HCT116 (cell line): ENCODE measurements at regions not wholly inside any gene's neighbourhood (a gene's known extent, or its start where the extent isn't known, plus 50 kb on each side); places are given as distances from the start of the nearest gene placed in this dataset.

Experiments used
- ATAC-seq: fragments of 200-7000 bp; cut with Tn5 transposase; 2 replicates; pipeline ENCODE4 v1.9.1; 2020; ENCODE audit warnings: mild to moderate bottlenecking, moderate library complexity
- BruUV-seq: library from RNA; stranded (reverse); fragments of 400-500 nt; replicated peaks from 2 replicates; lab custom pipeline; 2021; lab: Mats Ljungman, UMichigan
- CTCF ChIA-PET: fragments of 300-600 bp; sonication (Branson Sonifier 250); formaldehyde crosslinking; loops from one replicate; lab custom pipeline; 2021; ENCODE audit warnings: antibody characterized with exemption; lab: Charles Lee
- POLR2A ChIA-PET: fragments of 300-600, 350-600 bp; sonication (Branson Sonifier 250); formaldehyde crosslinking; loops from one replicate; lab custom pipeline; 2021; ENCODE audit warnings: antibody characterized with exemption; lab: Charles Lee
- RAD21 ChIA-PET, 2 experiments: fragments of 300-600 bp; sonication (Branson Sonifier 250); formaldehyde crosslinking; loops; one replicate each; lab custom pipeline; 2023; ENCODE audit warnings: low total read pairs in 2 of 2; ENCODE audit not compliant: uncharacterized antibody in 2 of 2, unreplicated experiment in 2 of 2, low non-redundant PET in 1 of 2; lab: Charles Lee
- DNase-seq: peaks from one replicate; pipeline ENCODE4 v3.0.0-alpha.2; 2010; ENCODE audit warnings: low read depth, low spot score
- H2AFZ ChIP-seq: fragments of 200-600 bp; shearing (Covaris generic), sonication (generic); 2 replicates; pipeline ENCODE4 v1.6.1; 2017; ENCODE audit warnings: low read depth, mixed run types, mixed read lengths, antibody characterized with exemption, low read length; ENCODE audit not compliant: poor library complexity, severe bottlenecking
- H3K27ac ChIP-seq: 2 replicates; pipeline ENCODE4 v1.5.1; 2012; ENCODE audit warnings: low read depth, low read length
- H3K27me3 ChIP-seq: fragments of 200-600 bp; sonication (generic); 2 replicates; pipeline ENCODE4 v1.6.1; 2016; ENCODE audit warnings: mixed run types, low read length, mixed read lengths; ENCODE audit not compliant: insufficient read depth
- H3K36me3 ChIP-seq, 2 experiments: fragments of 200-500 bp in 1 of 2; fragments of 200-600 bp in 1 of 2; sonication (Bioruptor generic) in 1 of 2; sonication (generic) in 1 of 2; 2 replicates each; pipeline versions ENCODE4 v1.5.1 to v1.6.1; 2014 to 2016; ENCODE audit warnings: low read length in 2 of 2, inconsistent platforms in 1 of 2, mixed read lengths in 1 of 2, mixed run types in 1 of 2; ENCODE audit not compliant: insufficient read depth in 2 of 2, control insufficient read depth in 1 of 2
- H3K4me1 ChIP-seq, 2 experiments: fragments of 200-600 bp in 1 of 2; sonication (generic) in 1 of 2; 2 replicates each; pipeline versions ENCODE4 v1.5.1 to v1.6.1; 2012 to 2017; ENCODE audit warnings: low read length in 2 of 2, inconsistent platforms in 1 of 2, mild to moderate bottlenecking in 1 of 2, mixed read lengths in 1 of 2, mixed run types in 1 of 2, moderate library complexity in 1 of 2; ENCODE audit not compliant: insufficient read depth in 2 of 2, control insufficient read depth in 1 of 2
- H3K4me2 ChIP-seq: fragments of 200-600 bp; sonication (generic); 2 replicates; pipeline ENCODE4 v1.6.1; 2017; ENCODE audit warnings: mixed run types, low read length, mixed read lengths
- H3K4me3 ChIP-seq, 2 experiments: fragments of 200-600 bp in 1 of 2; sonication (generic) in 1 of 2; replicated peaks in 1 of 2; 2 replicates each; pipeline ENCODE4 v1.5.1; 2011 to 2016; ENCODE audit warnings: low read length in 2 of 2, control low read depth in 1 of 2, low read depth in 1 of 2, mild to moderate bottlenecking in 1 of 2, mixed read lengths in 1 of 2, mixed run types in 1 of 2
- H3K79me2 ChIP-seq: fragments of 200-600 bp; sonication (generic); 2 replicates; pipeline ENCODE4 v1.6.1; 2017; ENCODE audit warnings: mild to moderate bottlenecking, mixed run types, low read length, moderate library complexity, mixed read lengths; ENCODE audit not compliant: insufficient read depth
- H3K9ac ChIP-seq: fragments of 200-600 bp; sonication (generic); 2 replicates; pipeline ENCODE4 v1.6.1; 2016; ENCODE audit warnings: low read length, mixed read lengths
- H3K9me2 ChIP-seq: fragments of 200-600 bp; sonication (generic), shearing (Covaris generic); 2 replicates; pipeline ENCODE4 v1.6.1; 2017; ENCODE audit warnings: mixed run types, mild to moderate bottlenecking, moderate library complexity; ENCODE audit not compliant: insufficient read depth
- H3K9me3 ChIP-seq, 2 experiments: fragments of 200-500 bp in 1 of 2; fragments of 200-600 bp in 1 of 2; sonication (Bioruptor generic) in 1 of 2; sonication (generic) in 1 of 2; 2 replicates each; pipeline ENCODE4 v1.6.1; 2014 to 2017; ENCODE audit warnings: low read length in 2 of 2, mixed read lengths in 2 of 2, inconsistent platforms in 1 of 2, low read depth in 1 of 2, mild to moderate bottlenecking in 1 of 2, mixed run types in 1 of 2, moderate library complexity in 1 of 2; ENCODE audit not compliant: control insufficient read depth in 1 of 2, insufficient read depth in 1 of 2
- H4K20me1 ChIP-seq: fragments of 200-600 bp; sonication (generic), shearing (Covaris generic); 2 replicates; pipeline ENCODE4 v1.6.1; 2017; ENCODE audit warnings: mixed run types, mild to moderate bottlenecking, moderate library complexity; ENCODE audit not compliant: insufficient read depth
- EGR1 ChIP-seq: IDR thresholded peaks from 2 replicates; pipeline ENCODE4 v1.6.1; 2012; ENCODE audit warnings: low read depth
- JUND ChIP-seq: IDR thresholded peaks from 2 replicates; pipeline ENCODE4 v1.6.1; 2012
- POLR2AphosphoS5 ChIP-seq: IDR thresholded peaks from 2 replicates; pipeline ENCODE4 v1.6.1; 2011; ENCODE audit warnings: mild to moderate bottlenecking, low read depth, low read length, moderate library complexity
- SIN3A ChIP-seq: IDR thresholded peaks from 2 replicates; pipeline ENCODE4 v1.6.1; 2012; ENCODE audit warnings: low read depth
- SP1 ChIP-seq: IDR thresholded peaks from 2 replicates; pipeline ENCODE4 v1.6.1; 2012; ENCODE audit warnings: low read depth
- YY1 ChIP-seq: IDR thresholded peaks from 2 replicates; pipeline ENCODE4 v1.6.1; 2011; ENCODE audit warnings: low read length, low read depth, moderate library complexity, mild to moderate bottlenecking; ENCODE audit not compliant: insufficient replicate concordance; ENCODE audit errors: extremely low read depth
- ZNF274 ChIP-seq: fragments of 200-500 bp; sonication (Bioruptor generic); IDR thresholded peaks from 2 replicates; pipeline ENCODE4 v1.6.1; 2014; ENCODE audit warnings: mild to moderate bottlenecking, low read depth, low read length, inconsistent platforms
- intact Hi-C: fragments of 100-400 bp; cut with micrococcal nuclease; formaldehyde crosslinking; loops from 2 replicates; pipeline ENCODE4 v1.10.0; 2022
- TF ChIP-seq, protein P1 (sequence below): IDR thresholded peaks from 2 replicates; pipeline ENCODE4 v1.6.1; 2012; ENCODE audit warnings: low read depth
- TF ChIP-seq, protein P2 (sequence below): IDR thresholded peaks from 2 replicates; pipeline ENCODE4 v1.6.1; 2012
- TF ChIP-seq, protein P3 (sequence below), 3 experiments: fragments of 200-600 bp in 1 of 3; sonication (generic) in 1 of 3; IDR thresholded peaks in 2 of 3; conservative IDR thresholded peaks in 1 of 3; 2 replicates each; pipeline ENCODE4 v1.5.1; 2012 to 2017; ENCODE audit warnings: low read depth in 2 of 3, low read length in 2 of 3, antibody characterized with exemption in 1 of 3, borderline replicate concordance in 1 of 3, control low read depth in 1 of 3, mild to moderate bottlenecking in 1 of 3, mixed read lengths in 1 of 3, mixed run types in 1 of 3, moderate library complexity in 1 of 3; ENCODE audit not compliant: insufficient read depth in 1 of 3

DNA sequence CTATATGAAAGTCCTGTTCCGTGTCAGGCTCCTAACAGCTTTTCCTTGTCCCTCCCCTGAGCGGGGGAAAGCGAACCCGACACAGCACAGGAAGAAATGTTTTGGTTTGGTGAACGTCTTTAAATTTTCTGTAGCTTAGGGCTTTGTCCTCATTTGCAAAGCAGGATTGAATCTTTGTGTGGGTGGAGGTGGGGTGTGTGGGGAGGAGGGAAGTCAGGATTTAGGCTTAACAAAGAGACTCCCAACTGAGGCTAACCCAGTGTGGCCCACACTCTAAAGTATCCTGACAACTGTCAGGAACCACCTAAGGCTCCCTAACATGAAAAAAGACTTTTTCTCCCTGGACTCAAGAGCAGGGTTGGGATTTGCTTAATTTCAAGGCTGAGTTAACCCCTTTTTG lies 376.2 kb upstream of the C1orf174 start (continued):
- TF ChIP-seq, protein P1, sequence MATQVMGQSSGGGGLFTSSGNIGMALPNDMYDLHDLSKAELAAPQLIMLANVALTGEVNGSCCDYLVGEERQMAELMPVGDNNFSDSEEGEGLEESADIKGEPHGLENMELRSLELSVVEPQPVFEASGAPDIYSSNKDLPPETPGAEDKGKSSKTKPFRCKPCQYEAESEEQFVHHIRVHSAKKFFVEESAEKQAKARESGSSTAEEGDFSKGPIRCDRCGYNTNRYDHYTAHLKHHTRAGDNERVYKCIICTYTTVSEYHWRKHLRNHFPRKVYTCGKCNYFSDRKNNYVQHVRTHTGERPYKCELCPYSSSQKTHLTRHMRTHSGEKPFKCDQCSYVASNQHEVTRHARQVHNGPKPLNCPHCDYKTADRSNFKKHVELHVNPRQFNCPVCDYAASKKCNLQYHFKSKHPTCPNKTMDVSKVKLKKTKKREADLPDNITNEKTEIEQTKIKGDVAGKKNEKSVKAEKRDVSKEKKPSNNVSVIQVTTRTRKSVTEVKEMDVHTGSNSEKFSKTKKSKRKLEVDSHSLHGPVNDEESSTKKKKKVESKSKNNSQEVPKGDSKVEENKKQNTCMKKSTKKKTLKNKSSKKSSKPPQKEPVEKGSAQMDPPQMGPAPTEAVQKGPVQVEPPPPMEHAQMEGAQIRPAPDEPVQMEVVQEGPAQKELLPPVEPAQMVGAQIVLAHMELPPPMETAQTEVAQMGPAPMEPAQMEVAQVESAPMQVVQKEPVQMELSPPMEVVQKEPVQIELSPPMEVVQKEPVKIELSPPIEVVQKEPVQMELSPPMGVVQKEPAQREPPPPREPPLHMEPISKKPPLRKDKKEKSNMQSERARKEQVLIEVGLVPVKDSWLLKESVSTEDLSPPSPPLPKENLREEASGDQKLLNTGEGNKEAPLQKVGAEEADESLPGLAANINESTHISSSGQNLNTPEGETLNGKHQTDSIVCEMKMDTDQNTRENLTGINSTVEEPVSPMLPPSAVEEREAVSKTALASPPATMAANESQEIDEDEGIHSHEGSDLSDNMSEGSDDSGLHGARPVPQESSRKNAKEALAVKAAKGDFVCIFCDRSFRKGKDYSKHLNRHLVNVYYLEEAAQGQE, result no peak
- no peak for TF ChIP-seq ZNF274
- TF ChIP-seq, protein P2, sequence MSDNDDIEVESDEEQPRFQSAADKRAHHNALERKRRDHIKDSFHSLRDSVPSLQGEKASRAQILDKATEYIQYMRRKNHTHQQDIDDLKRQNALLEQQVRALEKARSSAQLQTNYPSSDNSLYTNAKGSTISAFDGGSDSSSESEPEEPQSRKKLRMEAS, result no peak
- TF ChIP-seq EGR1, result no peak

DNA sequence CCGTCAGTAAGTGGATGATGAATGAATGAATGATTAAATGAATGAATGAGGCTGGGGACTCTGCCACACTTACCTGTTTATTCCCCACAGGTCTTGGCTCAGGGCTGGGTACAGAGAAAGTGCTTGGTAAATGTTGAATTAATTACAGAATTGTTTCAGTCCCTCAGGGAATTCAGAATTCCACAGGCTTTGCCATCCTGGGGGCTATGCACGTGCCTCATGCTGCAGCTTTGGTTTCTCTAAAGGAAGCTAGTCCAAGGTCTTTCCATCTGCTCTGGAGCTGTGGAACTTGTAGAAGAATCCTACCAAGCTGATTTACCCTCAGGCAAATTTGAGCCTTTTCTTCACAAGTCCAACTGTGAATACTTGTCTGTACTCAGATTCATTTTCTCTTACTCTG lies 376.8 kb upstream of the AJAP1 start:
- no peak overlapping the region for H2AFZ ChIP-seq
- intact Hi-C loops, result no loop called here
- no TSS peak for BruUV-seq
- CTCF ChIA-PET, result no interaction called here
- H3K27ac ChIP-seq, result no peak overlapping the region
- H3K9ac ChIP-seq, result no peak overlapping the region
- H3K79me2 ChIP-seq, result no peaks in the 10 kb centered on the region
- POLR2A ChIA-PET, result no interaction called here
- H3K4me2 ChIP-seq, result no peak overlapping the region
- H3K4me3 ChIP-seq, result no peak overlapping the region
- RAD21 ChIA-PET, result no interaction called here
- ATAC-seq (no peak), DNase-seq (no peak)
- H3K9me2 ChIP-seq, result no peaks in the 10 kb centered on the region
- no peak for TF ChIP-seq SP1
- no peak for TF ChIP-seq POLR2AphosphoS5
- no peak for TF ChIP-seq ZNF274
- TF ChIP-seq YY1, result no peak
- TF ChIP-seq JUND, result no peak
- TF ChIP-seq SIN3A, result no peak
- TF ChIP-seq, protein P3, sequence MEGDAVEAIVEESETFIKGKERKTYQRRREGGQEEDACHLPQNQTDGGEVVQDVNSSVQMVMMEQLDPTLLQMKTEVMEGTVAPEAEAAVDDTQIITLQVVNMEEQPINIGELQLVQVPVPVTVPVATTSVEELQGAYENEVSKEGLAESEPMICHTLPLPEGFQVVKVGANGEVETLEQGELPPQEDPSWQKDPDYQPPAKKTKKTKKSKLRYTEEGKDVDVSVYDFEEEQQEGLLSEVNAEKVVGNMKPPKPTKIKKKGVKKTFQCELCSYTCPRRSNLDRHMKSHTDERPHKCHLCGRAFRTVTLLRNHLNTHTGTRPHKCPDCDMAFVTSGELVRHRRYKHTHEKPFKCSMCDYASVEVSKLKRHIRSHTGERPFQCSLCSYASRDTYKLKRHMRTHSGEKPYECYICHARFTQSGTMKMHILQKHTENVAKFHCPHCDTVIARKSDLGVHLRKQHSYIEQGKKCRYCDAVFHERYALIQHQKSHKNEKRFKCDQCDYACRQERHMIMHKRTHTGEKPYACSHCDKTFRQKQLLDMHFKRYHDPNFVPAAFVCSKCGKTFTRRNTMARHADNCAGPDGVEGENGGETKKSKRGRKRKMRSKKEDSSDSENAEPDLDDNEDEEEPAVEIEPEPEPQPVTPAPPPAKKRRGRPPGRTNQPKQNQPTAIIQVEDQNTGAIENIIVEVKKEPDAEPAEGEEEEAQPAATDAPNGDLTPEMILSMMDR (IDR thresholded peaks at IDR 0.05 in 2 of 3, conservative IDR thresholded peaks at IDR 0.05 in 1 of 3; ENCODE audit: borderline replicate concordance in 1 of 3, insufficient read depth in 1 of 3, low read depth in 2 of 3, low read length in 2 of 3), result no peak
- H3K9me3 ChIP-seq, result no peaks in the 10 kb centered on the region; a peak in 1 of 4 replicates
- no peaks in the 10 kb centered on the region for H3K36me3 ChIP-seq
- H3K27me3 ChIP-seq, result no peaks in the 10 kb centered on the region
- no peaks in the 10 kb centered on the region for H4K20me1 ChIP-seq
- no peaks in the 10 kb centered on the region for H3K4me1 ChIP-seq
